AG09319 (cell line): ENCODE measurements at regions not wholly inside any gene's neighbourhood (a gene's known extent, or its start where the extent isn't known, plus 50 kb on each side); places are given as distances from the start of the nearest gene placed in this dataset.

Experiments
- DNase-seq: peaks from one replicate; pipeline ENCODE4 v3.0.0-alpha.2; 2010; ENCODE audit warnings: low read depth; ENCODE audit errors: extremely low read depth
- CTCF ChIP-seq: IDR thresholded peaks from 2 replicates; pipeline ENCODE4 v1.5.1; 2011; ENCODE audit warnings: low read depth, mild to moderate bottlenecking, inconsistent platforms, low read length, moderate library complexity

- no peak for DNase-seq
- TF ChIP-seq CTCF, result no peak
Observed at GRCh38 chr2:8398040-8398668, 283.7 kb upstream of the ID2 start.

GRCh38 chr2:8399731-8400130, 282.1 kb upstream of the ID2 start:
- TF ChIP-seq CTCF, result no peak
- no peak for DNase-seq

GRCh38 chr2:8400196-8400595, 281.7 kb upstream of the ID2 start:
- no peak for DNase-seq
- TF ChIP-seq CTCF, result no peak

GRCh38 chr2:8402222-8402621, 279.6 kb upstream of the ID2 start:
- no peak for TF ChIP-seq CTCF
- DNase-seq, result no peak

- no peak for TF ChIP-seq CTCF
- no peak for DNase-seq
Observed at GRCh38 chr2:8403876-8404275, 278.0 kb upstream of the ID2 start.

- no peak for DNase-seq
- TF ChIP-seq CTCF, result no peak
Observed at GRCh38 chr2:8405334-8405733, 276.5 kb upstream of the ID2 start.

GRCh38 chr2:8406271-8406670, 275.6 kb upstream of the ID2 start:
- DNase-seq, result no peak
- TF ChIP-seq CTCF, result no peak
